ENCODE measurements at regions not wholly inside any gene's neighbourhood (a gene's known extent, or its start where the extent isn't known, plus 50 kb on each side); places are given as distances from the start of the nearest gene placed in this dataset.

GRCh38 chr20:62529896-62530642, 54.3 kb upstream of the GATA5 start:
- TF ChIP-seq POLR2A (IDR thresholded peaks at IDR 0.05), result no peak
- TF ChIP-seq, protein P1, sequence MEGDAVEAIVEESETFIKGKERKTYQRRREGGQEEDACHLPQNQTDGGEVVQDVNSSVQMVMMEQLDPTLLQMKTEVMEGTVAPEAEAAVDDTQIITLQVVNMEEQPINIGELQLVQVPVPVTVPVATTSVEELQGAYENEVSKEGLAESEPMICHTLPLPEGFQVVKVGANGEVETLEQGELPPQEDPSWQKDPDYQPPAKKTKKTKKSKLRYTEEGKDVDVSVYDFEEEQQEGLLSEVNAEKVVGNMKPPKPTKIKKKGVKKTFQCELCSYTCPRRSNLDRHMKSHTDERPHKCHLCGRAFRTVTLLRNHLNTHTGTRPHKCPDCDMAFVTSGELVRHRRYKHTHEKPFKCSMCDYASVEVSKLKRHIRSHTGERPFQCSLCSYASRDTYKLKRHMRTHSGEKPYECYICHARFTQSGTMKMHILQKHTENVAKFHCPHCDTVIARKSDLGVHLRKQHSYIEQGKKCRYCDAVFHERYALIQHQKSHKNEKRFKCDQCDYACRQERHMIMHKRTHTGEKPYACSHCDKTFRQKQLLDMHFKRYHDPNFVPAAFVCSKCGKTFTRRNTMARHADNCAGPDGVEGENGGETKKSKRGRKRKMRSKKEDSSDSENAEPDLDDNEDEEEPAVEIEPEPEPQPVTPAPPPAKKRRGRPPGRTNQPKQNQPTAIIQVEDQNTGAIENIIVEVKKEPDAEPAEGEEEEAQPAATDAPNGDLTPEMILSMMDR (IDR thresholded peaks at IDR 0.05), result no peak
- no peak for TF ChIP-seq POLR2AphosphoS5 (IDR thresholded peaks at IDR 0.05)
